Uterus (tissue), 3 donors: ENCODE measurements at regions not wholly inside any gene's neighbourhood (a gene's known extent, or its start where the extent isn't known, plus 50 kb on each side); places are given as distances from the start of the nearest gene placed in this dataset.
"Not testable (repeated sequence)": the region's sequence is repeated elsewhere in the genome, so short reads cannot be mapped to it uniquely, and the experiment has no call there.

ENCODE experiments used
- DNase-seq, 2 donors: peaks; one replicate each; pipeline ENCODE4 v3.0.0-alpha.2; 2019 to 2020
- H3K27ac ChIP-seq, 2 donors: fragments of 200-600 bp; sonication (generic); 1 replicate in 1 of 2; 2 replicates in 1 of 2; pipeline ENCODE4 v1.5.1; 2016 to 2018
- H3K27me3 ChIP-seq, 2 donors: fragments of 200-600 bp; sonication (generic); one replicate each; pipeline ENCODE4 v1.5.1; 2018 to 2019; ENCODE audit warnings: control low read depth in 1 of 2
- H3K36me3 ChIP-seq, 2 donors: fragments of 200-600 bp; sonication (generic); one replicate each; pipeline ENCODE4 v1.5.1; 2019; ENCODE audit warnings: control low read depth in 1 of 2
- H3K4me1 ChIP-seq, 2 donors: fragments of 200-600 bp; sonication (generic); one replicate each; pipeline ENCODE4 v1.5.1; 2018 to 2019; ENCODE audit warnings: control low read depth in 1 of 2
- H3K4me3 ChIP-seq, 2 donors: fragments of 200-600 bp; sonication (generic); 1 replicate in 1 of 2; 2 replicates in 1 of 2; pipeline ENCODE4 v1.5.1; 2018 to 2019; ENCODE audit warnings: mild to moderate bottlenecking in 1 of 2
- H3K9me3 ChIP-seq, 2 donors: fragments of 200-600 bp; sonication (generic); one replicate each; pipeline ENCODE4 v1.5.1; 2019; ENCODE audit warnings: control low read depth in 1 of 2
- CTCF ChIP-seq, 4 experiments: fragments of 200-600 bp in 2 of 4; fragments of 450-650 bp in 2 of 4; sonication (generic) in 2 of 4; IDR thresholded peaks; one replicate each; pipeline ENCODE4 v1.5.1; 2016 to 2019; ENCODE audit warnings: antibody characterized with exemption in 4 of 4, mild to moderate bottlenecking in 2 of 4, moderate library complexity in 1 of 4
- POLR2A ChIP-seq, 2 donors: fragments of 450-650 bp; IDR thresholded peaks; one replicate each; pipeline ENCODE4 v1.6.1; 2016; ENCODE audit warnings: antibody characterized with exemption in 2 of 2, mild to moderate bottlenecking in 1 of 2, moderate library complexity in 1 of 2
- intact Hi-C: fragments of 100-400 bp; cut with DNase I; formaldehyde crosslinking; loops from one replicate; pipeline ENCODE4 v1.15.1; 2023; ENCODE audit warnings: low total_unique reads
- donor health status: DM: yes; HTN: yes; CAD: no.

GRCh38 chr13:78121001-78121400 lies 202.4 kb upstream of the EDNRB start:
- Histone ChIP-seq H3K9me3 (no peaks in the 10 kb centered on the region), H3K36me3 (no peaks in the 10 kb centered on the region), H3K27me3 (no peaks in the 10 kb centered on the region), H3K27ac (no peak overlapping the region), H3K4me1 (no peaks in the 10 kb centered on the region), H3K4me3 (no peak overlapping the region)
- TF ChIP-seq POLR2A (IDR thresholded peaks at IDR 0.05), result no peak
- TF ChIP-seq CTCF (IDR thresholded peaks at IDR 0.05), result no peak
- intact Hi-C loops, result no loop called here
- no peak for DNase-seq

- H3K4me3 ChIP-seq, H3K27me3 ChIP-seq, intact Hi-C loops, H3K9me3 ChIP-seq, H3K27ac ChIP-seq, H3K4me1 ChIP-seq, DNase-seq, H3K36me3 ChIP-seq: not testable (repeated sequence)
These were observed 201.5 kb upstream of the EDNRB start for GRCh38 chr13:78120144-78120543.

GRCh38 chr13:78117070-78117469 lies 198.4 kb upstream of the EDNRB start:
- H3K9me3 ChIP-seq, H3K4me3 ChIP-seq, H3K27ac ChIP-seq, H3K27me3 ChIP-seq, intact Hi-C loops, H3K4me1 ChIP-seq, DNase-seq, H3K36me3 ChIP-seq: not testable (repeated sequence)

- H3K27me3 ChIP-seq, result no peaks in the 10 kb centered on the region
- H3K4me1 ChIP-seq, result no peaks in the 10 kb centered on the region
- no peaks in the 10 kb centered on the region for H3K9me3 ChIP-seq
- H3K27ac ChIP-seq, result no peak overlapping the region
- no peaks in the 10 kb centered on the region for H3K36me3 ChIP-seq
- intact Hi-C loops, result no loop called here
- DNase-seq, result no peak
- H3K4me3 ChIP-seq, result no peak overlapping the region
- TF ChIP-seq POLR2A (IDR thresholded peaks at IDR 0.05) (no peak), CTCF (IDR thresholded peaks at IDR 0.05) (no peak)
These were observed 187.0 kb upstream of the EDNRB start for GRCh38 chr13:78105656-78106055.

- H3K4me3 ChIP-seq, result no peak overlapping the region
- no peak for DNase-seq
- H3K27me3 ChIP-seq, result no peaks in the 10 kb centered on the region
- no peaks in the 10 kb centered on the region for H3K4me1 ChIP-seq
- TF ChIP-seq CTCF (IDR thresholded peaks at IDR 0.05) (no peak), POLR2A (IDR thresholded peaks at IDR 0.05) (no peak)
- H3K9me3 ChIP-seq, result no peaks in the 10 kb centered on the region
- intact Hi-C loops, result no loop called here
- no peak overlapping the region for H3K27ac ChIP-seq
- no peaks in the 10 kb centered on the region for H3K36me3 ChIP-seq
These were observed 185.3 kb upstream of the EDNRB start for GRCh38 chr13:78103936-78104335.

- Histone ChIP-seq H3K4me1 (no peaks in the 10 kb centered on the region), H3K27ac (no peak overlapping the region), H3K27me3 (no peaks in the 10 kb centered on the region), H3K9me3 (no peaks in the 10 kb centered on the region), H3K36me3 (no peaks in the 10 kb centered on the region), H3K4me3 (no peak overlapping the region)
- TF ChIP-seq CTCF (IDR thresholded peaks at IDR 0.05) (no peak), POLR2A (IDR thresholded peaks at IDR 0.05) (no peak)
- intact Hi-C loops, result no loop called here
- no peak for DNase-seq
These were observed 184.1 kb upstream of the EDNRB start for GRCh38 chr13:78102741-78103140.
